PFSK-1 (cell line): ENCODE measurements at regions not wholly inside any gene's neighbourhood (a gene's known extent, or its start where the extent isn't known, plus 50 kb on each side); places are given as distances from the start of the nearest gene placed in this dataset.

Source experiments
- FOXP2 ChIP-seq: optimal IDR thresholded peaks from 2 replicates; pipeline ENCODE3; 2011; ENCODE audit warnings: borderline replicate concordance, control low read depth, inconsistent platforms; ENCODE audit not compliant: insufficient read depth; ENCODE audit errors: extremely low read length, extremely low read depth
- POLR2AphosphoS5 ChIP-seq: IDR thresholded peaks from 2 replicates; pipeline ENCODE4 v1.6.1; 2012; ENCODE audit warnings: low read depth, mild to moderate bottlenecking, control low read depth, low read length, moderate library complexity
- REST ChIP-seq, 2 experiments: IDR thresholded peaks; 2 replicates each; pipeline versions ENCODE4 v1.6.1 to v1.8.0; 2011 to 2012; ENCODE audit warnings: low read depth in 2 of 2, low read length in 2 of 2, control low read depth in 1 of 2, inconsistent platforms in 1 of 2, mild to moderate bottlenecking in 1 of 2, moderate library complexity in 1 of 2; ENCODE audit not compliant: insufficient read depth in 1 of 2
- SIN3A ChIP-seq: IDR thresholded peaks from 2 replicates; pipeline ENCODE4 v1.6.1; 2012; ENCODE audit warnings: mild to moderate bottlenecking, low read length, moderate library complexity, borderline replicate concordance; ENCODE audit not compliant: insufficient read depth
- TAF1 ChIP-seq: IDR thresholded peaks from 2 replicates; pipeline ENCODE4 v1.6.1; 2012; ENCODE audit warnings: low read length, control low read depth, borderline replicate concordance; ENCODE audit not compliant: insufficient read depth

DNA sequence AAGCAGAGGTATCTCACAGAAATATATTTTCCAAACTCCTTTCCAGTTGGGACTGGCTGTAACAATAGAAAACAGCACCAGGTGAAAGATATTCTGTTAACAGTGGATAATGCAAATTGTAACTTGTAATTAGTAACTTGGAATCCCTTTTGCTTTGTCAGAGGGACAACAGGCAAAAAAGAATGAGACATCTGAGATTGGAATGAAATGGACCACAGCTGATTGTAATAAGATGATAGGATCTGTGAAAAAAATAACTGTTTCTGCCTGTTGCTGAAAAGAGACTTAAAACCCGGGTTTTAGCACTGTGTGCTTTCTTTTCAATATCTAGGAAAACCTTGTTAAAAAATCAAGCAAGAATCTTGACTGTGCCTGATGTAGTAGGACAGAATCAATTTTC is 655.7 kb downstream of the METTL15 start:
- TF ChIP-seq SIN3A (no peak), REST (IDR thresholded peaks at IDR 0.05; ENCODE audit: insufficient read depth in 1 of 2, low read depth in 2 of 2, low read length in 2 of 2) (no peak), TAF1 (no peak), FOXP2 (no peak), POLR2AphosphoS5 (no peak)

DNA sequence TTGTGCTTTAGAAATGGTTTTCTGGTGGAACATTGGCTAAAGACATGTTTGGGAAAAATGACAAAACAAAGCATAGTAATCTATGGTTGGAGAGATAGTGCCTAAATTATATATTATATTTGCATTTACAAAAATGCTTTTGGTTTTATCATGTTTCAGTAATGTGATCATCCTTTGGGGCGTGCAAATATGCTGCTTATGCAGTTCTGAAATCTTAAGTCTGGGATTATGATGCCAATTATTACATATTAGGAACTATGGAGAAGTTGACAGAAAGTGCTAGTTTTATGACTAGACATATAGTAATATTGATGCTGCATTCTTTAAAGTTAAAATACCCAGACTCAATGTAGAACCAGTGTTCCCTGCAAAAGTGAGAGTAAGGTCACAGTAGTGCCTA is 655.0 kb downstream of the METTL15 start:
- TF ChIP-seq SIN3A, result no peak
- no peak for TF ChIP-seq TAF1

DNA sequence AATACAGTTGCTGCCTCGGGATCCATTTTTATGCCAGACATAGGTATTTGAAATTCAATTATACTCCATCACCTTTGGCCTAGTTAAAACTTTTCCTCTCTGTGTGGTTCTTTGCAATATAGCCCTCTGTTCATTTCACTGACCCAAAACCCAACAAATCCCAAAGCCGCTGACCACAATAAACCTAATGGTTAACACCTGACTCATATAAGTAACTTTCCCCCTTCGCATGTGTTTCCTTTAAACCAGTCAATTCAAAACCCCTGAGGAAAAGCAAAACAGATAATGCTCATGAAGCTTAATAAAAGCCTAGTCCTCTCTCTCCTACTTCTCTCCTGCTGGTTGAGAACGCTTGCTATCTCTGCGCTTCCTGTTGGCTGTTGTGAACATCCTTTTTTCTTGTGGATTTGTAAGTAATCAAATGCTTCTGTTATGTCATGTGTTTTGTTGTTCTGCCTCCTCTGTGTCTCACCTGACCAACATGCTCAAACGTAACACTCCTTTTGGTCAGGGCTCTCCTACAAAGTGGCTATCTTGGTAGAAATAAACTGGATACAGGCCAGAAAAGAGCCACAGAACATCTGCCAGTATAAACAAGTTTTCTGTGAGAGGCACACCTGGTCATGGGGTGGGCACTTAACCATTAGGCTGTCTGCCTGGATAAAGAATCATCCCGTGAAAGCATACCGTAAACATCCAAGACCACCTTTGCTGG is 652.6 kb downstream of the METTL15 start:
- TF ChIP-seq SIN3A (no peak), TAF1 (no peak), POLR2AphosphoS5 (no peak), FOXP2 (no peak), REST (IDR thresholded peaks at IDR 0.05; ENCODE audit: insufficient read depth in 1 of 2, low read depth in 2 of 2, low read length in 2 of 2) (no peak)

- TF ChIP-seq SIN3A, result no peak
- TF ChIP-seq TAF1, result no peak
Observed at GRCh38 chr11:28759311-28759710, 651.1 kb downstream of the METTL15 start.

- no peak for TF ChIP-seq SIN3A
- TF ChIP-seq POLR2AphosphoS5, result no peak
- TF ChIP-seq REST (IDR thresholded peaks at IDR 0.05; ENCODE audit: insufficient read depth in 1 of 2, low read depth in 2 of 2, low read length in 2 of 2), result no peak
- no peak for TF ChIP-seq TAF1
- no peak for TF ChIP-seq FOXP2
Observed at GRCh38 chr11:28757725-28758515, 649.7 kb downstream of the METTL15 start.

GRCh38 chr11:28756977-28757376 is 648.8 kb downstream of the METTL15 start:
- TF ChIP-seq REST (IDR thresholded peaks at IDR 0.05; ENCODE audit: insufficient read depth in 1 of 2, low read depth in 2 of 2, low read length in 2 of 2), result no peak
- no peak for TF ChIP-seq FOXP2
- no peak for TF ChIP-seq POLR2AphosphoS5
- TF ChIP-seq TAF1, result no peak
